ENCODE measurements at regions not wholly inside any gene's neighbourhood (a gene's known extent, or its start where the extent isn't known, plus 50 kb on each side); places are given as distances from the start of the nearest gene placed in this dataset.

DNA sequence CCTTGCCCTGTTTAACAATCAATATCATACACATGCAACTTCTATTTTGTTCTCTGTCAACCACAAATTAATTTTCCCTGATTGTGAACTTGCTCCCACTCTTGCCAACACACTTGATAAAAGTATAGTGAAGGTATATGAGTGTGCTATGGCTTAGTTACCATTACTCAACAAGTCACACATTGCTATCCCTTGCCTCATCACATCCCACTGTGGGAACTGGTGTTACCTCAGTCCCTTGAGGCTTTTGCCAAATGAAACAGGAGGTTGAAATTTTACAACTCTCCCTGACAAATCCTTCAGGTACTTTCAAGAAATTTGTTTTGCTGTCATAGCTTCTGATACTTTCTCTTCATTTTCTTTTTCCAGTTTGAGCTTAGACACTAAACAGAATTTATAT lies 472.5 kb upstream of the SEMA3D start:
- no peak for TF ChIP-seq POLR2A (IDR thresholded peaks at IDR 0.05)
- TF ChIP-seq, protein P1, sequence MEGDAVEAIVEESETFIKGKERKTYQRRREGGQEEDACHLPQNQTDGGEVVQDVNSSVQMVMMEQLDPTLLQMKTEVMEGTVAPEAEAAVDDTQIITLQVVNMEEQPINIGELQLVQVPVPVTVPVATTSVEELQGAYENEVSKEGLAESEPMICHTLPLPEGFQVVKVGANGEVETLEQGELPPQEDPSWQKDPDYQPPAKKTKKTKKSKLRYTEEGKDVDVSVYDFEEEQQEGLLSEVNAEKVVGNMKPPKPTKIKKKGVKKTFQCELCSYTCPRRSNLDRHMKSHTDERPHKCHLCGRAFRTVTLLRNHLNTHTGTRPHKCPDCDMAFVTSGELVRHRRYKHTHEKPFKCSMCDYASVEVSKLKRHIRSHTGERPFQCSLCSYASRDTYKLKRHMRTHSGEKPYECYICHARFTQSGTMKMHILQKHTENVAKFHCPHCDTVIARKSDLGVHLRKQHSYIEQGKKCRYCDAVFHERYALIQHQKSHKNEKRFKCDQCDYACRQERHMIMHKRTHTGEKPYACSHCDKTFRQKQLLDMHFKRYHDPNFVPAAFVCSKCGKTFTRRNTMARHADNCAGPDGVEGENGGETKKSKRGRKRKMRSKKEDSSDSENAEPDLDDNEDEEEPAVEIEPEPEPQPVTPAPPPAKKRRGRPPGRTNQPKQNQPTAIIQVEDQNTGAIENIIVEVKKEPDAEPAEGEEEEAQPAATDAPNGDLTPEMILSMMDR (IDR thresholded peaks at IDR 0.05 in 8 of 11, conservative IDR thresholded peaks at IDR 0.05 in 3 of 11): no peak
- no peak for TF ChIP-seq POLR2AphosphoS5 (IDR thresholded peaks at IDR 0.05)
- H3K27me3 ChIP-seq (replicated peaks in 1 of 7): no peaks in the 10 kb centered on the region
- H3K4me1 ChIP-seq: no peaks in the 10 kb centered on the region
- H3K27ac ChIP-seq: no peak overlapping the region
- DNase-seq: no peak
- H3K9me3 ChIP-seq: no peaks in the 10 kb centered on the region
- intact Hi-C loops (cut with DNase I; ENCODE audit: low total_unique reads): no loop called here
- H3K4me3 ChIP-seq: no peak overlapping the region
- H3K36me3 ChIP-seq: no peaks in the 10 kb centered on the region

DNA sequence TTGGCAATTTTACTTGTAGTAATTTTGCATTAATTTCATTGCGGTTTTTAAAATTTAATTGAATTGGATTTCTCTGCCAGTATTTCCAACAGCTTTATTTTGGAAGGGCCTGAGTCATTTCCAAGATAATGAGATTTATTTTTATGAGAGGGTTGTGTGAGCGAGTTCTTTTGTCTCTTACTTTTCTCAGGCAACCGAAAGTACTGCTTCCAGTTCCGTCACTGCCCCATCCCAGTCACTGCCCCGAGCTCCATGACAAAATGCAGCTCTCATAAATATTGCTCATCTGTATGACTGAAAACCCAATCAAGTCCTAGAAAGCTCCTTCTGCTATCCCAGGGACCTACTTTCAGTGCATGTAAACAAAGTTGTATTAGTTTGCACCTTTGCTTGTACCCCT lies 468.4 kb upstream of the SEMA3D start:
- no peak for DNase-seq
- Histone ChIP-seq H3K4me3 (no peak overlapping the region), H3K9me3 (no peaks in the 10 kb centered on the region), H3K36me3 (no peaks in the 10 kb centered on the region), H3K27ac (no peak overlapping the region), H3K4me1 (no peaks in the 10 kb centered on the region), H3K27me3 (replicated peaks in 1 of 7) (no peaks in the 10 kb centered on the region)
- 90 to 92% (median 91%) methylated on average over 5 of the region's 5 CpGs for WGBS, 5 donors
- intact Hi-C loops (cut with DNase I; ENCODE audit: low total_unique reads): no loop called here
- TF ChIP-seq POLR2AphosphoS5 (IDR thresholded peaks at IDR 0.05) (no peak), POLR2A (IDR thresholded peaks at IDR 0.05) (no peak)
- TF ChIP-seq, protein P1 (IDR thresholded peaks at IDR 0.05 in 8 of 11, conservative IDR thresholded peaks at IDR 0.05 in 3 of 11): no peak

DNA sequence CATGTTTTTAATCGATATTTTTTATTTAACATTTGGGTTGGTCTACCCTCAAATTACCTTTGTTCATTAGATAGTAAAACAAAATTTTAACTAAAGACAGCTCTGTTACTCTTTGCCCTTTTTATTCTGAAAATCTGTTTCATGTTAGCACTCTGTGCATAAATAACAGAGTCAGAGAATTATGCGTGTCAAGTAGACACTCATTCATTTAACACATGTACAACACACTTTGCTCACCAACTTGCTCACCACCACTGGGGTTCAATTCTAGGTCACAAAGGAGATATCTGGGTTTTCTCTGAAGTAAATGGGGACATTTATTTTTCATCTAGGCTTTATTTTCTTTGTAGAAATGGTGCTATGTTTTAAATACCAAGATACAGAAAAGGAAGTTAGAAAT lies 457.4 kb upstream of the SEMA3D start:
- Histone ChIP-seq H3K4me1 (no peaks in the 10 kb centered on the region), H3K27ac (no peak overlapping the region), H3K27me3 (replicated peaks in 1 of 7) (no peaks in the 10 kb centered on the region), H3K4me3 (no peak overlapping the region), H3K9me3 (no peaks in the 10 kb centered on the region), H3K36me3 (no peaks in the 10 kb centered on the region)
- intact Hi-C loops (cut with DNase I; ENCODE audit: low total_unique reads): no loop called here
- WGBS, 5 donors: 87 to 95% (median 89%) methylated on average over 2 of the region's 2 CpGs
- no peak for DNase-seq
- no peak for TF ChIP-seq POLR2A (IDR thresholded peaks at IDR 0.05)
- TF ChIP-seq, protein P1 (IDR thresholded peaks at IDR 0.05 in 8 of 11, conservative IDR thresholded peaks at IDR 0.05 in 3 of 11): no peak
- no peak for TF ChIP-seq POLR2AphosphoS5 (IDR thresholded peaks at IDR 0.05)

DNA sequence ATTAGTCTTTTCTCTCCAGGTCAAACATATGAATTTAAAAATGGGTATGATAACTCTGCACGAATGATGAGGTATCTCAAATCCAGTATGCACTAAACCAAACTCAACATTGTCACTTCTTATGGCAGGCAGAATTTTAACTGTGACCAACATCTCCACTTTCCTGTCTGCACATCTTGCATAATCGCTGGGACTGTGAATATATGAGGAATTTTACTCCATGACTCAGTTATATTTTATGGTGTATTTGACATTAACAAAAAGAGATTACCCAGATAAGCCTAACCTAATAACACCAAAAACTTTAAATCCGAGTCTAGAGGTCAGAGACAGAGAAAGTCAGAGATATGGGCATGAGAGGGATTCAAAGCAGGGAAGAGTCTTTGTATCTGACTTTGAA lies 454.5 kb upstream of the SEMA3D start:
- intact Hi-C loops (cut with DNase I; ENCODE audit: low total_unique reads): no loop called here
- H3K27me3 ChIP-seq (replicated peaks in 1 of 7): no peaks in the 10 kb centered on the region
- no peak overlapping the region for H3K4me3 ChIP-seq
- WGBS, 5 donors: 59 to 79% (median 70%) methylated on average over 3 of the region's 3 CpGs
- TF ChIP-seq POLR2A (IDR thresholded peaks at IDR 0.05) (no peak), POLR2AphosphoS5 (IDR thresholded peaks at IDR 0.05) (no peak)
- TF ChIP-seq, protein P1 (IDR thresholded peaks at IDR 0.05 in 8 of 11, conservative IDR thresholded peaks at IDR 0.05 in 3 of 11): no peak
- DNase-seq: no peak
- no peak overlapping the region for H3K27ac ChIP-seq
- H3K36me3 ChIP-seq: no peaks in the 10 kb centered on the region
- H3K9me3 ChIP-seq: no peaks in the 10 kb centered on the region
- H3K4me1 ChIP-seq: no peaks in the 10 kb centered on the region

All from spleen (tissue), 11 donors.